HG03342 (cell line): ENCODE measurements at regions not wholly inside any gene's neighbourhood (a gene's known extent, or its start where the extent isn't known, plus 50 kb on each side); places are given as distances from the start of the nearest gene placed in this dataset.

Experiments
- ATAC-seq: cut with Tn5 transposase; IDR thresholded peaks from one replicate; pipeline ENCODE4 v1.9.1; 2021; ENCODE audit warnings: mild to moderate bottlenecking, moderate library complexity; ENCODE audit not compliant: unreplicated experiment

GRCh38 chr10:36256166-36256565, 614.1 kb upstream of the FZD8 start:
- no peak for ATAC-seq

GRCh38 chr10:36254199-36254598, 612.1 kb upstream of the FZD8 start:
- no peak for ATAC-seq

- no peak for ATAC-seq
Measured at GRCh38 chr10:36253731-36254130, 611.6 kb upstream of the FZD8 start.

- ATAC-seq: no peak
Measured at GRCh38 chr10:36251068-36251467, 609.0 kb upstream of the FZD8 start.

- ATAC-seq: no peak
Measured at GRCh38 chr10:36248304-36248981, 606.3 kb upstream of the FZD8 start.

GRCh38 chr10:36247478-36247877, 605.4 kb upstream of the FZD8 start:
- no peak for ATAC-seq

- ATAC-seq: no peak
Measured at GRCh38 chr10:36236931-36237330, 594.8 kb upstream of the FZD8 start.

- ATAC-seq: no peak
Measured at GRCh38 chr10:36236341-36236740, 594.2 kb upstream of the FZD8 start.

- no peak for ATAC-seq
Measured at GRCh38 chr10:36232935-36233334, 590.8 kb upstream of the FZD8 start.

- no peak for ATAC-seq
Measured at GRCh38 chr10:36224431-36224985, 582.4 kb upstream of the FZD8 start.

GRCh38 chr10:36221101-36221500, 579.0 kb upstream of the FZD8 start:
- ATAC-seq: no peak

- no peak for ATAC-seq
Measured at GRCh38 chr10:36220151-36220550, 578.1 kb upstream of the FZD8 start.

GRCh38 chr10:36211856-36212255, 569.8 kb upstream of the FZD8 start:
- ATAC-seq: no peak

GRCh38 chr10:36209480-36209879, 567.4 kb upstream of the FZD8 start:
- no peak for ATAC-seq

GRCh38 chr10:36202881-36203280, 560.8 kb upstream of the FZD8 start:
- no peak for ATAC-seq

GRCh38 chr10:36200577-36200976, 558.5 kb upstream of the FZD8 start:
- no peak for ATAC-seq

- no peak for ATAC-seq
Measured at GRCh38 chr10:36198322-36198721, 556.2 kb upstream of the FZD8 start.

- no peak for ATAC-seq
Measured at GRCh38 chr10:36195364-36195763, 553.3 kb upstream of the FZD8 start.

GRCh38 chr10:36194276-36194675, 552.2 kb upstream of the FZD8 start:
- no peak for ATAC-seq

- no peak for ATAC-seq
Measured at GRCh38 chr10:36191009-36191408, 548.9 kb upstream of the FZD8 start.

GRCh38 chr10:36188461-36188860, 546.4 kb upstream of the FZD8 start:
- no peak for ATAC-seq

GRCh38 chr10:36188080-36188453, 546.0 kb upstream of the FZD8 start:
- no peak for ATAC-seq
